ENCODE measurements at regions not wholly inside any gene's neighbourhood (a gene's known extent, or its start where the extent isn't known, plus 50 kb on each side); places are given as distances from the start of the nearest gene placed in this dataset.

GRCh38 chr20:20864351-20865096 is 152.1 kb upstream of the RALGAPA2 start:
- ATAC-seq (ENCODE audit: low FRiP score) (no peak), DNase-seq (no peak)
- Histone ChIP-seq H3K4me1 (ENCODE audit: control insufficient read depth in 1 of 2, insufficient read depth in 2 of 2, low read length in 2 of 2) (no peaks in the 10 kb centered on the region), H3K36me3 (ENCODE audit: control insufficient read depth in 1 of 2, insufficient read depth in 2 of 2, low read length in 1 of 2) (no peaks in the 10 kb centered on the region), H3K27me3 (ENCODE audit: control insufficient read depth in 1 of 2, insufficient read depth in 2 of 2, low read length in 1 of 2) (no peaks in the 10 kb centered on the region), H3K27ac (ENCODE audit: low read depth in 1 of 2, low read length in 2 of 2) (no peak overlapping the region), H3K9me3 (ENCODE audit: control insufficient read depth, low read length) (no peaks in the 10 kb centered on the region), H3K4me3 (ENCODE audit: low read length in 2 of 2) (no peak overlapping the region)
- WGBS, 2 donors: 73% methylated on average over 3 of the region's 3 CpGs
- intact Hi-C loops (cut with DNase I): no loop called here

GRCh38 chr20:20860078-20860806 is 147.8 kb upstream of the RALGAPA2 start:
- peak; percentile 89 to 94 for DNase-seq
- Histone ChIP-seq H3K9me3 (ENCODE audit: control insufficient read depth, low read length) (no peaks in the 10 kb centered on the region), H3K27me3 (ENCODE audit: control insufficient read depth in 1 of 2, insufficient read depth in 2 of 2, low read length in 1 of 2) (no peaks in the 10 kb centered on the region), H3K36me3 (ENCODE audit: control insufficient read depth in 1 of 2, insufficient read depth in 2 of 2, low read length in 1 of 2) (no peaks in the 10 kb centered on the region), H3K4me1 (ENCODE audit: control insufficient read depth in 1 of 2, insufficient read depth in 2 of 2, low read length in 2 of 2) (no peaks in the 10 kb centered on the region), H3K4me3 (ENCODE audit: low read length in 2 of 2) (no peak overlapping the region), H3K27ac (ENCODE audit: low read depth in 1 of 2, low read length in 2 of 2) (no peak overlapping the region)
- ATAC-seq (ENCODE audit: low FRiP score): peak; percentile 81
- WGBS, 2 donors: 17 to 18% methylated on average over 8 of the region's 8 CpGs
- intact Hi-C loops (cut with DNase I): loop anchor here in 1 of 2 donors (2.0 kb wide), 1 partner anchor 643 kb away; no protein-coding TSS in a partner anchor

- Histone ChIP-seq H3K27ac (ENCODE audit: low read depth in 1 of 2, low read length in 2 of 2) (no peak overlapping the region), H3K9me3 (ENCODE audit: control insufficient read depth, low read length) (no peaks in the 10 kb centered on the region), H3K4me1 (ENCODE audit: control insufficient read depth in 1 of 2, insufficient read depth in 2 of 2, low read length in 2 of 2) (no peaks in the 10 kb centered on the region), H3K36me3 (ENCODE audit: control insufficient read depth in 1 of 2, insufficient read depth in 2 of 2, low read length in 1 of 2) (no peaks in the 10 kb centered on the region), H3K4me3 (ENCODE audit: low read length in 2 of 2) (no peak overlapping the region), H3K27me3 (ENCODE audit: control insufficient read depth in 1 of 2, insufficient read depth in 2 of 2, low read length in 1 of 2) (no peaks in the 10 kb centered on the region)
- intact Hi-C loops (cut with DNase I): no loop called here
- WGBS, 2 donors: 69 to 71% methylated on average over 7 of the region's 7 CpGs
- ATAC-seq (ENCODE audit: low FRiP score): no peak
- no peak for DNase-seq
Observed at GRCh38 chr20:20859510-20859909, 147.1 kb upstream of the RALGAPA2 start.

GRCh38 chr20:20856956-20857355 is 144.5 kb upstream of the RALGAPA2 start:
- Histone ChIP-seq H3K27ac (ENCODE audit: low read depth in 1 of 2, low read length in 2 of 2) (no peak overlapping the region), H3K27me3 (ENCODE audit: control insufficient read depth in 1 of 2, insufficient read depth in 2 of 2, low read length in 1 of 2) (no peaks in the 10 kb centered on the region), H3K36me3 (ENCODE audit: control insufficient read depth in 1 of 2, insufficient read depth in 2 of 2, low read length in 1 of 2) (no peaks in the 10 kb centered on the region), H3K9me3 (ENCODE audit: control insufficient read depth, low read length) (no peaks in the 10 kb centered on the region), H3K4me1 (ENCODE audit: control insufficient read depth in 1 of 2, insufficient read depth in 2 of 2, low read length in 2 of 2) (no peaks in the 10 kb centered on the region), H3K4me3 (ENCODE audit: low read length in 2 of 2) (no peak overlapping the region)
- intact Hi-C loops (cut with DNase I): no loop called here
- no peak for ATAC-seq (ENCODE audit: low FRiP score)
- WGBS, 2 donors: 51 to 64% methylated on average over 2 of the region's 2 CpGs
- DNase-seq: no peak

- Histone ChIP-seq H3K4me3 (ENCODE audit: low read length in 2 of 2) (no peak overlapping the region), H3K27me3 (ENCODE audit: control insufficient read depth in 1 of 2, insufficient read depth in 2 of 2, low read length in 1 of 2) (no peaks in the 10 kb centered on the region), H3K36me3 (ENCODE audit: control insufficient read depth in 1 of 2, insufficient read depth in 2 of 2, low read length in 1 of 2) (no peaks in the 10 kb centered on the region), H3K9me3 (ENCODE audit: control insufficient read depth, low read length) (no peaks in the 10 kb centered on the region), H3K27ac (ENCODE audit: low read depth in 1 of 2, low read length in 2 of 2) (no peak overlapping the region), H3K4me1 (ENCODE audit: control insufficient read depth in 1 of 2, insufficient read depth in 2 of 2, low read length in 2 of 2) (no peaks in the 10 kb centered on the region)
- intact Hi-C loops (cut with DNase I): no loop called here
- DNase-seq: no peak
- no peak for ATAC-seq (ENCODE audit: low FRiP score)
- WGBS, 2 donors: 73 to 76% methylated on average over 7 of the region's 7 CpGs
Observed at GRCh38 chr20:20856306-20856705, 143.9 kb upstream of the RALGAPA2 start.

GRCh38 chr20:20851385-20851784 is 138.9 kb upstream of the RALGAPA2 start:
- no peak for DNase-seq
- 60 to 76% methylated on average over 1 of the region's 1 CpG for WGBS, 2 donors
- intact Hi-C loops (cut with DNase I): no loop called here
- Histone ChIP-seq H3K27me3 (ENCODE audit: control insufficient read depth in 1 of 2, insufficient read depth in 2 of 2, low read length in 1 of 2) (no peaks in the 10 kb centered on the region), H3K27ac (ENCODE audit: low read depth in 1 of 2, low read length in 2 of 2) (no peak overlapping the region), H3K4me1 (ENCODE audit: control insufficient read depth in 1 of 2, insufficient read depth in 2 of 2, low read length in 2 of 2) (no peaks in the 10 kb centered on the region), H3K36me3 (ENCODE audit: control insufficient read depth in 1 of 2, insufficient read depth in 2 of 2, low read length in 1 of 2) (no peaks in the 10 kb centered on the region), H3K4me3 (ENCODE audit: low read length in 2 of 2) (no peak overlapping the region), H3K9me3 (ENCODE audit: control insufficient read depth, low read length) (no peaks in the 10 kb centered on the region)
- ATAC-seq (ENCODE audit: low FRiP score): no peak

- no peaks in the 10 kb centered on the region for H3K36me3 ChIP-seq (ENCODE audit: control insufficient read depth in 1 of 2, insufficient read depth in 2 of 2, low read length in 1 of 2)
- DNase-seq (no peak), ATAC-seq (ENCODE audit: low FRiP score) (no peak)
- no peaks in the 10 kb centered on the region for H3K4me1 ChIP-seq (ENCODE audit: control insufficient read depth in 1 of 2, insufficient read depth in 2 of 2, low read length in 2 of 2)
- no peaks in the 10 kb centered on the region for H3K9me3 ChIP-seq (ENCODE audit: control insufficient read depth, low read length)
- intact Hi-C loops (cut with DNase I): no loop called here
- WGBS, 2 donors: 93 to 94% methylated on average over 2 of the region's 2 CpGs
- no peaks in the 10 kb centered on the region for H3K27me3 ChIP-seq (ENCODE audit: control insufficient read depth in 1 of 2, insufficient read depth in 2 of 2, low read length in 1 of 2)
- H3K27ac ChIP-seq (ENCODE audit: low read depth in 1 of 2, low read length in 2 of 2): no peak overlapping the region
- H3K4me3 ChIP-seq (ENCODE audit: low read length in 2 of 2): no peak overlapping the region
Observed at GRCh38 chr20:20850407-20850806, 138.0 kb upstream of the RALGAPA2 start.

GRCh38 chr20:20849161-20849560 is 136.7 kb upstream of the RALGAPA2 start:
- Histone ChIP-seq H3K27ac (ENCODE audit: low read depth in 1 of 2, low read length in 2 of 2) (no peak overlapping the region), H3K4me3 (ENCODE audit: low read length in 2 of 2) (no peak overlapping the region), H3K36me3 (ENCODE audit: control insufficient read depth in 1 of 2, insufficient read depth in 2 of 2, low read length in 1 of 2) (no peaks in the 10 kb centered on the region), H3K9me3 (ENCODE audit: control insufficient read depth, low read length) (no peaks in the 10 kb centered on the region), H3K4me1 (ENCODE audit: control insufficient read depth in 1 of 2, insufficient read depth in 2 of 2, low read length in 2 of 2) (no peaks in the 10 kb centered on the region), H3K27me3 (ENCODE audit: control insufficient read depth in 1 of 2, insufficient read depth in 2 of 2, low read length in 1 of 2) (no peaks in the 10 kb centered on the region)
- DNase-seq (no peak), ATAC-seq (ENCODE audit: low FRiP score) (no peak)
- intact Hi-C loops (cut with DNase I): no loop called here
- 77 to 78% methylated on average over 9 of the region's 9 CpGs for WGBS, 2 donors

GRCh38 chr20:20847814-20848213 is 135.4 kb upstream of the RALGAPA2 start:
- H3K4me3 ChIP-seq (ENCODE audit: low read length in 2 of 2): no peak overlapping the region
- intact Hi-C loops (cut with DNase I): no loop called here
- H3K4me1 ChIP-seq (ENCODE audit: control insufficient read depth in 1 of 2, insufficient read depth in 2 of 2, low read length in 2 of 2): no peaks in the 10 kb centered on the region
- no peaks in the 10 kb centered on the region for H3K27me3 ChIP-seq (ENCODE audit: control insufficient read depth in 1 of 2, insufficient read depth in 2 of 2, low read length in 1 of 2)
- H3K27ac ChIP-seq (ENCODE audit: low read depth in 1 of 2, low read length in 2 of 2): no peak overlapping the region
- no peaks in the 10 kb centered on the region for H3K9me3 ChIP-seq (ENCODE audit: control insufficient read depth, low read length)
- DNase-seq (no peak), ATAC-seq (ENCODE audit: low FRiP score) (no peak)
- H3K36me3 ChIP-seq (ENCODE audit: control insufficient read depth in 1 of 2, insufficient read depth in 2 of 2, low read length in 1 of 2): no peaks in the 10 kb centered on the region
- 81 to 85% methylated on average over 11 of the region's 11 CpGs for WGBS, 2 donors
